DOHH2 (cell line): ENCODE measurements at regions not wholly inside any gene's neighbourhood (a gene's known extent, or its start where the extent isn't known, plus 50 kb on each side); places are given as distances from the start of the nearest gene placed in this dataset.

Experiments used
- H3F3A ChIP-seq: fragments of 200-600 bp; sonication (generic), shearing (Covaris generic); 2 replicates; pipeline ENCODE4 v1.6.0; 2016; ENCODE audit warnings: antibody characterized with exemption, mild to moderate bottlenecking; ENCODE audit not compliant: control insufficient read depth, insufficient read depth
- H3K27ac ChIP-seq: fragments of 200-600 bp; sonication (generic); 2 replicates; pipeline ENCODE4 v1.5.1; 2014; ENCODE audit warnings: low read depth, mild to moderate bottlenecking, low read length, moderate library complexity
- H3K27me3 ChIP-seq: fragments of 200-600 bp; sonication (generic); 2 replicates; pipeline ENCODE4 v1.6.1; 2014; ENCODE audit warnings: mild to moderate bottlenecking, low read length, mixed read lengths; ENCODE audit not compliant: control insufficient read depth
- H3K36me3 ChIP-seq: fragments of 200-600 bp; sonication (generic); 2 replicates; pipeline ENCODE4 v1.6.1; 2014; ENCODE audit warnings: mild to moderate bottlenecking, low read length, moderate library complexity, mixed read lengths; ENCODE audit not compliant: control insufficient read depth
- H3K4me1 ChIP-seq: fragments of 200-600 bp; sonication (generic); 2 replicates; pipeline ENCODE4 v1.6.1; 2014; ENCODE audit warnings: mild to moderate bottlenecking, low read length, mixed read lengths; ENCODE audit not compliant: control insufficient read depth
- H3K4me2 ChIP-seq: fragments of 200-600 bp; sonication (generic); 2 replicates; pipeline ENCODE4 v1.6.0; 2014; ENCODE audit warnings: mild to moderate bottlenecking, low read length, moderate library complexity
- H3K4me3 ChIP-seq: fragments of 200-600 bp; sonication (generic); 2 replicates; pipeline ENCODE4 v1.5.1; 2014; ENCODE audit warnings: mild to moderate bottlenecking, low read length, mixed read lengths
- H3K79me2 ChIP-seq: fragments of 200-600 bp; sonication (generic); 2 replicates; pipeline ENCODE4 v1.6.1; 2014; ENCODE audit warnings: mild to moderate bottlenecking, low read length, mixed read lengths; ENCODE audit not compliant: control insufficient read depth
- H3K9me2 ChIP-seq: fragments of 200-600 bp; sonication (generic); replicated peaks from 2 replicates; pipeline ENCODE4 v1.6.1; 2014; ENCODE audit warnings: mild to moderate bottlenecking, low read length, mixed read lengths; ENCODE audit not compliant: control insufficient read depth
- H3K9me3 ChIP-seq: fragments of 200-600 bp; sonication (generic); 2 replicates; pipeline ENCODE4 v1.6.1; 2014; ENCODE audit warnings: antibody characterized with exemption, low read length, mixed read lengths; ENCODE audit not compliant: control insufficient read depth, insufficient read depth
- H4K20me1 ChIP-seq: fragments of 200-600 bp; sonication (generic); 2 replicates; pipeline ENCODE4 v1.6.0; 2014; ENCODE audit warnings: low read depth, mild to moderate bottlenecking, antibody characterized with exemption, low read length, moderate library complexity; ENCODE audit not compliant: control insufficient read depth, insufficient read depth
- CTCF ChIP-seq: fragments of 200-600 bp; sonication (generic); IDR thresholded peaks from one replicate; pipeline ENCODE4 v1.5.1; 2014; ENCODE audit warnings: antibody characterized with exemption, mild to moderate bottlenecking, low read depth, low read length; ENCODE audit not compliant: poor library complexity, severe bottlenecking
- EZH2phosphoT487 ChIP-seq: fragments of 200-600 bp; sonication (generic); IDR thresholded peaks from 2 replicates; pipeline ENCODE4 v1.6.1; 2017; ENCODE audit warnings: borderline replicate concordance, mild to moderate bottlenecking, antibody characterized with exemption, low read length, moderate library complexity, mixed read lengths

GRCh38 chr5:51829230-51829629 is 446.0 kb downstream of the ISL1 start:
- Histone ChIP-seq H3K4me2 (no peak overlapping the region), H3K9me3 (no peaks in the 10 kb centered on the region), H3K36me3 (no peaks in the 10 kb centered on the region), H3K79me2 (no peaks in the 10 kb centered on the region), H3K4me3 (no peak overlapping the region), H3K27ac (no peak overlapping the region), H3K9me2 (no peaks in the 10 kb centered on the region), H3K27me3 (no peaks in the 10 kb centered on the region), H4K20me1 (no peaks in the 10 kb centered on the region), H3K4me1 (no peaks in the 10 kb centered on the region), H3F3A (no peaks in the 10 kb centered on the region)
- TF ChIP-seq CTCF (no peak), EZH2phosphoT487 (no peak)

GRCh38 chr5:51829691-51830090 is 446.4 kb downstream of the ISL1 start:
- no peak overlapping the region for H3K4me2 ChIP-seq
- no peaks in the 10 kb centered on the region for H3K27me3 ChIP-seq
- no peaks in the 10 kb centered on the region for H3K9me3 ChIP-seq
- H4K20me1 ChIP-seq: no peaks in the 10 kb centered on the region
- TF ChIP-seq EZH2phosphoT487 (no peak), CTCF (no peak)
- no peaks in the 10 kb centered on the region for H3K9me2 ChIP-seq
- H3K27ac ChIP-seq: no peak overlapping the region
- H3K36me3 ChIP-seq: no peaks in the 10 kb centered on the region
- H3K4me1 ChIP-seq: no peaks in the 10 kb centered on the region
- H3F3A ChIP-seq: no peaks in the 10 kb centered on the region
- H3K4me3 ChIP-seq: no peak overlapping the region
- H3K79me2 ChIP-seq: no peaks in the 10 kb centered on the region

- Histone ChIP-seq H3K9me2 (no peaks in the 10 kb centered on the region), H3K9me3 (no peaks in the 10 kb centered on the region), H3F3A (no peaks in the 10 kb centered on the region), H3K27me3 (no peaks in the 10 kb centered on the region), H3K27ac (no peak overlapping the region), H3K36me3 (no peaks in the 10 kb centered on the region), H3K4me2 (no peak overlapping the region), H4K20me1 (no peaks in the 10 kb centered on the region), H3K79me2 (no peaks in the 10 kb centered on the region), H3K4me3 (no peak overlapping the region), H3K4me1 (no peaks in the 10 kb centered on the region)
- TF ChIP-seq CTCF (no peak), EZH2phosphoT487 (no peak)
These were observed 449.8 kb downstream of the ISL1 start for GRCh38 chr5:51832934-51833470.
